Thoracic aorta (tissue), 2 donors: ENCODE measurements at regions not wholly inside any gene's neighbourhood (a gene's known extent, or its start where the extent isn't known, plus 50 kb on each side); places are given as distances from the start of the nearest gene placed in this dataset.

Experiments
- ATAC-seq: fragments of 150-250 bp; one replicate; pipeline ENCODE4 v1.8.0; 2017; ENCODE audit warnings: low read depth; ENCODE audit not compliant: insufficient number of reproducible peaks, low FRiP score
- DNase-seq: peaks from one replicate; pipeline ENCODE4 v3.0.0-alpha.2; 2020; ENCODE audit warnings: low spot score
- H3K27ac ChIP-seq, 2 donors: fragments of 200-600 bp; sonication (generic); 1 replicate in 1 of 2; 2 replicates in 1 of 2; pipeline ENCODE4 v1.5.1; 2016; ENCODE audit warnings: mild to moderate bottlenecking in 2 of 2, moderate library complexity in 2 of 2
- H3K27me3 ChIP-seq: fragments of 200-600 bp; sonication (generic); replicated peaks from 2 replicates; pipeline ENCODE4 v1.6.0; 2016; ENCODE audit warnings: mild to moderate bottlenecking; ENCODE audit not compliant: insufficient read depth
- H3K36me3 ChIP-seq: fragments of 200-600 bp; sonication (generic); one replicate; pipeline ENCODE4 v1.5.1; 2016
- H3K4me1 ChIP-seq, 2 donors: fragments of 200-600 bp; sonication (generic); 1 replicate in 1 of 2; 2 replicates in 1 of 2; pipeline versions ENCODE4 v1.5.1 to v1.6.0; 2016; ENCODE audit warnings: low read depth in 2 of 2, mild to moderate bottlenecking in 1 of 2; ENCODE audit not compliant: control insufficient read depth in 1 of 2
- H3K4me3 ChIP-seq: fragments of 200-600 bp; sonication (generic); 2 replicates; pipeline ENCODE4 v1.5.1; 2016; ENCODE audit warnings: mild to moderate bottlenecking
- H3K9me3 ChIP-seq: fragments of 200-600 bp; sonication (generic); 2 replicates; pipeline ENCODE4 v1.5.1; 2016
- CTCF ChIP-seq: fragments of 200-600 bp; sonication (generic); IDR thresholded peaks from one replicate; pipeline ENCODE4 v1.5.1; 2019; ENCODE audit warnings: antibody characterized with exemption

- Histone ChIP-seq H3K4me1 (no peaks in the 10 kb centered on the region), H3K36me3 (no peaks in the 10 kb centered on the region), H3K9me3 (no peaks in the 10 kb centered on the region), H3K27ac (no peak overlapping the region), H3K4me3 (no peak overlapping the region), H3K27me3 (no peaks in the 10 kb centered on the region)
- DNase-seq (no peak), ATAC-seq (no peak)
- TF ChIP-seq CTCF, result no peak
These were observed 185.3 kb downstream of the KIF26A start for GRCh38 chr14:104323551-104324175.

DNA sequence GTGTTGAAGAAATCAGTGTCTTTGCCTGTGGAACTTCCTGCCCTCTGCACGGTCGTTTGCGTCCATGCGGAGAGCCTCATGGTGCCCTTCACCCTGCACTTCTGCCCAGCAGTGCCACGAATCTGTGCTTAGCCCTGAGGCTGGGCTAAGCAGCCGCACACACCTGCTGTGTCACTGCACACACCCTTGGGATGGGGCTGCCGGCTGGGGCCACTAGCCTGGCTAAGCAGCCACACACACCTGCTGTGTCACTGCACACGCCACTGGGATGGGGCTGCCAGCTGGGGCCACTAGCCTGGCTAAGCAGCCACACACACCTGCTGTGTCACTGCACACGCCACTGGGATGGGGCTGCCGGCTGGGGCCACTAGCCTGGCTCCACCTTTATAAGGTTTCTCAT is 188.5 kb downstream of the KIF26A start:
- no peak for TF ChIP-seq CTCF
- no peaks in the 10 kb centered on the region for H3K4me1 ChIP-seq

DNA sequence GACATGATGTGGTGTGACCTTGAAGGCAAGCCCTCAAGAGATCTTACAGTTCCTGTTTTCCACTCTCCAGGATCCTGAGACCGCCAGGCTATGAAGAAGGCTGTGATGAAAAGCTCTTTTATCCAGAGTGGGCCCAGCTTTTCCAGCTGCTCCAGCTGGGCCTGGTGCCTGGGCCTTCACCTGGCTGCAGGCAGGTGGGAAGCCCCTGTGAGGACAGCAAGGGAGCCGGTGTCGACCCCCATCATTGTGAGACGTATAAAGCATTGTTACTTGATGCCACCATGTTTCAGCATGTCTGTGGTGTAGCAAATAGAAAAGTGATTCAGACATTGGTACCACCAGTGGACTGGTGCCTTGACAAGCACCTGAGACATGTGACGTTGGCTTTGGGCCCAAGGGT is 190.2 kb downstream of the KIF26A start:
- DNase-seq (no peak), ATAC-seq (no peak)
- Histone ChIP-seq H3K27me3 (no peaks in the 10 kb centered on the region), H3K36me3 (no peaks in the 10 kb centered on the region), H3K4me1 (no peaks in the 10 kb centered on the region), H3K9me3 (peaks cover 14% of the 10 kb centered on the region), H3K27ac (no peak overlapping the region), H3K4me3 (no peak overlapping the region)
- no peak for TF ChIP-seq CTCF

More for the DNA sequence above, 188.5 kb downstream of the KIF26A start:
- no peak overlapping the region for H3K4me3 ChIP-seq
- no peak for DNase-seq
- no peak for ATAC-seq
- peaks cover 14% of the 10 kb centered on the region for H3K9me3 ChIP-seq
- no peaks in the 10 kb centered on the region for H3K27me3 ChIP-seq
- no peaks in the 10 kb centered on the region for H3K36me3 ChIP-seq
- H3K27ac ChIP-seq, result no peak overlapping the region

GRCh38 chr14:104329793-104330192 is 191.4 kb downstream of the KIF26A start:
- H3K27me3 ChIP-seq, result no peaks in the 10 kb centered on the region
- no peak for ATAC-seq
- H3K4me3 ChIP-seq, result no peak overlapping the region
- H3K36me3 ChIP-seq, result no peaks in the 10 kb centered on the region
- H3K27ac ChIP-seq, result no peak overlapping the region
- H3K9me3 ChIP-seq, result peaks cover 14% of the 10 kb centered on the region
- no peak for TF ChIP-seq CTCF
- DNase-seq, result no peak
- H3K4me1 ChIP-seq, result no peaks in the 10 kb centered on the region

GRCh38 chr14:104331871-104332605 is 193.7 kb downstream of the KIF26A start:
- Histone ChIP-seq H3K36me3 (no peaks in the 10 kb centered on the region), H3K27me3 (no peaks in the 10 kb centered on the region), H3K9me3 (peaks cover 14% of the 10 kb centered on the region), H3K4me3 (no peak overlapping the region), H3K27ac (no peak overlapping the region), H3K4me1 (no peaks in the 10 kb centered on the region)
- no peak for TF ChIP-seq CTCF
- DNase-seq (no peak), ATAC-seq (no peak)
